ENCODE measurements at regions not wholly inside any gene's neighbourhood (a gene's known extent, or its start where the extent isn't known, plus 50 kb on each side); places are given as distances from the start of the nearest gene placed in this dataset.
A peak's percentile ranks its signal among the peaks of the same experiment; 100 is the strongest.

GRCh38 chr1:185560760-185561159, 173.4 kb upstream of the HMCN1 start:
- TF ChIP-seq CTCF (IDR thresholded peaks at IDR 0.05; ENCODE audit: control extremely low read depth, extremely low read depth, low read depth, missing control alignments): no peak
- CTCF ChIA-PET: interaction anchor here (0.8 to 5.5 kb wide), 9 partner anchors 8 to 510 kb away, joined by 3 to 24 read pairs (median 4); no protein-coding TSS in a partner anchor
- DNase-seq (ENCODE audit: extremely low spot score): no peak
- POLR2A ChIA-PET: no interaction called here

GRCh38 chr1:185559684-185560331, 174.4 kb upstream of the HMCN1 start:
- TF ChIP-seq CTCF (IDR thresholded peaks at IDR 0.05; ENCODE audit: control extremely low read depth, extremely low read depth, low read depth, missing control alignments): peak; percentile 46
- ChIA-PET CTCF (interaction anchor here (0.8 to 5.5 kb wide), 14 partner anchors 9 to 511 kb away, joined by 3 to 24 read pairs (median 4); no protein-coding TSS in a partner anchor), POLR2A (interaction anchor here (1.0 kb wide), 1 partner anchor 243 kb away, joined by 5 read pairs; the partner anchor contains the start of gene IVNS1ABP)
- peak; percentile 66 for DNase-seq (ENCODE audit: extremely low spot score)

- ChIA-PET POLR2A (interaction anchor here (1.3 kb wide), 1 partner anchor 242 kb away, joined by 3 read pairs; the partner anchor contains the start of gene IVNS1ABP), CTCF (interaction anchor here (1.2 to 5.5 kb wide), 8 partner anchors 10 to 245 kb away, joined by 3 to 24 read pairs (median 4); no protein-coding TSS in a partner anchor)
- TF ChIP-seq CTCF (IDR thresholded peaks at IDR 0.05; ENCODE audit: control extremely low read depth, extremely low read depth, low read depth, missing control alignments): no peak
- DNase-seq (ENCODE audit: extremely low spot score): no peak
Measured at GRCh38 chr1:185559151-185559550, 175.0 kb upstream of the HMCN1 start.

- no peak for TF ChIP-seq CTCF (IDR thresholded peaks at IDR 0.05; ENCODE audit: control extremely low read depth, extremely low read depth, low read depth, missing control alignments)
- POLR2A ChIA-PET: no interaction called here
- DNase-seq (ENCODE audit: extremely low spot score): no peak
- CTCF ChIA-PET: interaction anchor here (5.5 kb wide), 1 partner anchor 39 kb away, joined by 24 read pairs; no protein-coding TSS in a partner anchor
Measured at GRCh38 chr1:185556561-185556960, 177.6 kb upstream of the HMCN1 start.

GRCh38 chr1:185555743-185556142, 178.4 kb upstream of the HMCN1 start:
- DNase-seq (ENCODE audit: extremely low spot score): no peak
- ChIA-PET CTCF (interaction anchor here (0.9 kb wide), 1 partner anchor 11 kb away, joined by 4 read pairs; no protein-coding TSS in a partner anchor), POLR2A (no interaction called here)
- TF ChIP-seq CTCF (IDR thresholded peaks at IDR 0.05; ENCODE audit: control extremely low read depth, extremely low read depth, low read depth, missing control alignments): no peak

GRCh38 chr1:185551008-185551407, 183.2 kb upstream of the HMCN1 start:
- TF ChIP-seq CTCF (IDR thresholded peaks at IDR 0.05; ENCODE audit: control extremely low read depth, extremely low read depth, low read depth, missing control alignments): no peak
- CTCF ChIA-PET: no interaction called here
- POLR2A ChIA-PET: no interaction called here
- no peak for DNase-seq (ENCODE audit: extremely low spot score)

Measured in GM10248 (cell line).